ENCODE measurements at regions not wholly inside any gene's neighbourhood (a gene's known extent, or its start where the extent isn't known, plus 50 kb on each side); places are given as distances from the start of the nearest gene placed in this dataset.

- TF ChIP-seq CTCF (IDR thresholded peaks at IDR 0.05) (no peak), POLR2A (IDR thresholded peaks at IDR 0.05) (no peak)
Observed at GRCh38 chr16:9338068-9338467, 246.6 kb downstream of the HAPSTR1 start.
